IMR-90 (cell line): ENCODE measurements at regions not wholly inside any gene's neighbourhood (a gene's known extent, or its start where the extent isn't known, plus 50 kb on each side); places are given as distances from the start of the nearest gene placed in this dataset.

Experiments used
- ATAC-seq: fragments of 200-7000 bp; cut with Tn5 transposase; 2 replicates; pipeline ENCODE4 v1.9.1; 2020; ENCODE audit warnings: low read depth, mild to moderate bottlenecking, moderate library complexity
- BruUV-seq: library from RNA; stranded (reverse); fragments of 400-500 nt; replicated peaks from 2 replicates; lab custom pipeline; 2021; lab: Mats Ljungman, UMichigan
- CTCF ChIA-PET: fragments of 300-600 bp; formaldehyde crosslinking; extraction: SDS; loops from one replicate; lab custom pipeline; 2021; ENCODE audit warnings: antibody characterized with exemption; lab: Yijun Ruan, JAX
- POLR2A ChIA-PET: fragments of 300-600 bp; sonication (Branson Sonifier 250); formaldehyde crosslinking; loops from one replicate; lab custom pipeline; 2022; ENCODE audit warnings: antibody characterized with exemption; ENCODE audit not compliant: unreplicated experiment; lab: Charles Lee
- DNase-seq: peaks from one replicate; pipeline ENCODE4 v3.0.0; 2013
- H2AFZ ChIP-seq: replicated peaks from 2 replicates; pipeline ENCODE3; 2013; ENCODE audit warnings: low read length, mild to moderate bottlenecking; ENCODE audit not compliant: poor library complexity
- H2AK5ac ChIP-seq: 2 replicates; pipeline ENCODE4 v1.6.1; 2013; ENCODE audit warnings: low read depth, low read length, inconsistent platforms
- H2AK9ac ChIP-seq: replicated peaks from 2 replicates; pipeline ENCODE3; 2013; ENCODE audit warnings: mild to moderate bottlenecking, low read depth, low read length, moderate library complexity; ENCODE audit not compliant: poor library complexity
- H2BK120ac ChIP-seq: 2 replicates; pipeline ENCODE4 v1.6.1; 2013; ENCODE audit warnings: low read depth, low read length, inconsistent platforms
- H2BK15ac ChIP-seq: 3 replicates; pipeline ENCODE4 v1.6.1; 2013; ENCODE audit warnings: low read depth, low read length, inconsistent platforms
- H2BK20ac ChIP-seq: 2 replicates; pipeline ENCODE4 v1.6.1; 2013; ENCODE audit warnings: low read depth, mild to moderate bottlenecking, inconsistent platforms, low read length, moderate library complexity
- H2BK5ac ChIP-seq: 2 replicates; pipeline ENCODE4 v1.6.1; 2013; ENCODE audit warnings: mild to moderate bottlenecking, low read depth, low read length, inconsistent platforms; ENCODE audit not compliant: poor library complexity, severe bottlenecking
- H3K14ac ChIP-seq: replicated peaks from 2 replicates; pipeline ENCODE4 v1.6.1; 2013; ENCODE audit warnings: low read depth, low read length, inconsistent platforms
- H3K18ac ChIP-seq: 2 replicates; pipeline ENCODE4 v1.6.1; 2013; ENCODE audit warnings: low read depth, low read length, control low read depth
- H3K23ac ChIP-seq: 2 replicates; pipeline ENCODE4 v1.6.1; 2013; ENCODE audit warnings: low read depth, low read length, inconsistent platforms
- H3K27ac ChIP-seq: 2 replicates; pipeline ENCODE4 v1.5.1; 2013; ENCODE audit warnings: mild to moderate bottlenecking, control low read depth, low read length; ENCODE audit not compliant: insufficient read depth
- H3K27me3 ChIP-seq: 2 replicates; pipeline ENCODE4 v1.6.1; 2013; ENCODE audit warnings: low read length; ENCODE audit not compliant: control insufficient read depth, insufficient read depth
- H3K36me3 ChIP-seq: 2 replicates; pipeline ENCODE4 v1.6.1; 2013; ENCODE audit warnings: low read length, mixed read lengths; ENCODE audit not compliant: control insufficient read depth, insufficient read depth
- H3K4ac ChIP-seq: 2 replicates; pipeline ENCODE4 v1.6.1; 2013; ENCODE audit warnings: low read depth, low read length, inconsistent platforms
- H3K4me1 ChIP-seq: 2 replicates; pipeline ENCODE4 v1.6.1; 2013; ENCODE audit warnings: low read length, mixed read lengths; ENCODE audit not compliant: control insufficient read depth, insufficient read depth
- H3K4me2 ChIP-seq: 2 replicates; pipeline ENCODE4 v1.6.1; 2013; ENCODE audit warnings: low read depth, mild to moderate bottlenecking, control low read depth, low read length, moderate library complexity
- H3K4me3 ChIP-seq: 2 replicates; pipeline ENCODE4 v1.5.1; 2013; ENCODE audit warnings: low read depth, mild to moderate bottlenecking, control low read depth, low read length, moderate library complexity; ENCODE audit not compliant: insufficient read depth
- H3K56ac ChIP-seq: 2 replicates; pipeline ENCODE4 v1.6.1; 2013; ENCODE audit warnings: low read length, inconsistent platforms; ENCODE audit not compliant: insufficient read depth; ENCODE audit errors: extremely low read depth
- H3K79me1 ChIP-seq, 2 experiments: 2 replicates each; pipeline ENCODE4 v1.6.1; 2013; ENCODE audit warnings: low read length in 2 of 2, inconsistent platforms in 1 of 2, low read depth in 1 of 2
- H3K9ac ChIP-seq: 2 replicates; pipeline ENCODE4 v1.6.1; 2013; ENCODE audit warnings: low read depth, low read length, control low read depth
- H3K9me1 ChIP-seq: 2 replicates; pipeline ENCODE4 v1.6.1; 2013; ENCODE audit warnings: low read length, inconsistent platforms; ENCODE audit not compliant: insufficient read depth
- H3K9me3 ChIP-seq: 2 replicates; pipeline ENCODE4 v1.6.1; 2013; ENCODE audit warnings: low read length; ENCODE audit not compliant: control insufficient read depth, insufficient read depth
- H4K20me1 ChIP-seq: 2 replicates; pipeline ENCODE4 v1.6.1; 2013; ENCODE audit warnings: low read length, inconsistent platforms; ENCODE audit not compliant: insufficient read depth
- H4K5ac ChIP-seq: 2 replicates; pipeline ENCODE4 v1.6.1; 2013; ENCODE audit warnings: mild to moderate bottlenecking, low read depth, low read length, control low read depth
- H4K8ac ChIP-seq, 2 experiments: 2 replicates each; pipeline ENCODE4 v1.6.1; 2013; ENCODE audit warnings: low read depth in 2 of 2, low read length in 2 of 2, control low read depth in 1 of 2, inconsistent platforms in 1 of 2
- H4K91ac ChIP-seq: 2 replicates; pipeline ENCODE4 v1.6.1; 2013; ENCODE audit warnings: low read depth, low read length, inconsistent platforms; ENCODE audit not compliant: insufficient read depth
- BHLHE40 ChIP-seq: fragments of 150-350 bp; IDR thresholded peaks from 2 replicates; pipeline ENCODE4 v1.6.1; 2016; ENCODE audit warnings: mild to moderate bottlenecking, low read depth, low read length
- CEBPB ChIP-seq: IDR thresholded peaks from 2 replicates; pipeline ENCODE4 v1.6.1; 2012; ENCODE audit warnings: low read depth, low read length, improper control_type of control experiment
- CHD1 ChIP-seq: IDR thresholded peaks from 2 replicates; pipeline ENCODE4 v1.6.1; 2012; ENCODE audit warnings: low read depth, low read length, improper control_type of control experiment
- ELK1 ChIP-seq: fragments of 150-350 bp; IDR thresholded peaks from 2 replicates; pipeline ENCODE4 v1.6.1; 2016; ENCODE audit warnings: low read depth, mild to moderate bottlenecking, low read length, moderate library complexity, borderline replicate concordance
- FOS ChIP-seq: fragments of 150-350 bp; IDR thresholded peaks from 2 replicates; pipeline ENCODE4 v1.6.1; 2016; ENCODE audit warnings: low read depth, low read length
- MAFK ChIP-seq: IDR thresholded peaks from 2 replicates; pipeline ENCODE4 v1.6.1; 2012; ENCODE audit warnings: low read depth, low read length, improper control_type of control experiment
- MAZ ChIP-seq: IDR thresholded peaks from 2 replicates; pipeline ENCODE4 v1.6.1; 2012; ENCODE audit warnings: low read depth, mild to moderate bottlenecking, low read length, improper control_type of control experiment, moderate library complexity, borderline replicate concordance
- MXI1 ChIP-seq: IDR thresholded peaks from 2 replicates; pipeline ENCODE4 v1.6.1; 2012; ENCODE audit warnings: low read depth, mild to moderate bottlenecking, low read length, moderate library complexity, borderline replicate concordance
- NFE2L2 ChIP-seq: fragments of 150-350 bp; IDR thresholded peaks from 2 replicates; pipeline ENCODE4 v1.6.1; 2016; ENCODE audit warnings: low read depth, mild to moderate bottlenecking, low read length
- POLR2A ChIP-seq: IDR thresholded peaks from 2 replicates; pipeline ENCODE4 v1.6.1; 2012; ENCODE audit warnings: mild to moderate bottlenecking, low read depth, low read length
- RAD21 ChIP-seq: IDR thresholded peaks from 2 replicates; pipeline ENCODE4 v1.6.1; 2012; ENCODE audit warnings: low read length, improper control_type of control experiment
- RCOR1 ChIP-seq: IDR thresholded peaks from 2 replicates; pipeline ENCODE4 v1.6.1; 2012; ENCODE audit warnings: mild to moderate bottlenecking, low read length, improper control_type of control experiment; ENCODE audit not compliant: insufficient replicate concordance
- RFX5 ChIP-seq: IDR thresholded peaks from 2 replicates; pipeline ENCODE4 v1.8.0; 2012; ENCODE audit warnings: low read depth, mild to moderate bottlenecking, low read length, moderate library complexity
- SMC3 ChIP-seq: fragments of 150-350 bp; IDR thresholded peaks from 2 replicates; pipeline ENCODE4 v1.6.1; 2016; ENCODE audit warnings: low read depth, mild to moderate bottlenecking, antibody characterized with exemption, low read length, moderate library complexity
- USF2 ChIP-seq: fragments of 150-350 bp; IDR thresholded peaks from 2 replicates; pipeline ENCODE4 v1.6.1; 2017; ENCODE audit warnings: mild to moderate bottlenecking, antibody characterized with exemption, low read length, low read depth
- WGBS, 2 experiments: methylation state at CpG; one replicate each; pipeline versions ENCODE4 v1.1.5 to v1.1.7; 2013; ENCODE audit warnings: missing lambda C conversion rate in 2 of 2; ENCODE audit not compliant: insufficient read length in 1 of 2; ENCODE audit errors: extremely low coverage in 2 of 2; 5-methylcytosine and 5-hydroxymethylcytosine counted together
- dilution Hi-C: fragments of 300-500 bp; cut with HindIII; formaldehyde crosslinking; loops from one replicate; pipeline ENCODE4 v1.14.3; 2018; ENCODE audit warnings: low sequenced_read_pairs; ENCODE audit not compliant: unreplicated experiment
- in situ Hi-C: fragments of 300-500 bp; cut with MboI; formaldehyde crosslinking; loops from 3 replicates; pipeline ENCODE4 v1.14.3; 2019; ENCODE audit warnings: low sequenced_read_pairs, inconsistent platforms, mixed read lengths
- intact Hi-C: fragments of 100-400 bp; cut with micrococcal nuclease; formaldehyde crosslinking; loops from 2 replicates; pipeline ENCODE4 v1.10.0; 2022

GRCh38 chr12:66746489-66747201, 67.8 kb upstream of the GRIP1 start:
- Histone ChIP-seq H3K4ac (no peak overlapping the region), H3K18ac (no peak overlapping the region), H3K79me1 (no peaks in the 10 kb centered on the region), H2BK5ac (no peak overlapping the region), H2AFZ (no peak overlapping the region), H3K9ac (no peak overlapping the region), H4K20me1 (no peaks in the 10 kb centered on the region), H3K56ac (no peak overlapping the region), H2AK5ac (no peak overlapping the region), H3K14ac (no peak overlapping the region), H3K23ac (no peak overlapping the region), H4K91ac (no peak overlapping the region), H3K27me3 (no peaks in the 10 kb centered on the region), H3K4me1 (no peaks in the 10 kb centered on the region), H3K9me1 (no peaks in the 10 kb centered on the region), H3K4me3 (no peak overlapping the region), H3K9me3 (no peaks in the 10 kb centered on the region), H3K27ac (no peak overlapping the region), H2AK9ac (no peak overlapping the region), H2BK15ac (no peak overlapping the region), H3K36me3 (no peaks in the 10 kb centered on the region), H4K8ac (no peak overlapping the region), H3K4me2 (no peak overlapping the region), H2BK120ac (no peak overlapping the region), H4K5ac (no peak overlapping the region), H2BK20ac (no peak overlapping the region)
- no CpG with 5 or more reads among the region's 1 CpG for WGBS, 2 experiments
- POLR2A ChIA-PET: no interaction called here
- ATAC-seq (no peak), DNase-seq (no peak)
- intact Hi-C loops: no loop called here
- CTCF ChIA-PET: no interaction called here
- no TSS peak for BruUV-seq
- dilution Hi-C loops: no loop called here
- in situ Hi-C loops: no loop called here
- TF ChIP-seq RFX5 (no peak), MAFK (no peak), POLR2A (no peak), ELK1 (no peak), NFE2L2 (no peak), MAZ (no peak), RCOR1 (no peak), BHLHE40 (no peak), CEBPB (no peak), MXI1 (no peak), SMC3 (no peak), RAD21 (no peak), USF2 (no peak), FOS (no peak), CHD1 (no peak)
